HG02884 (cell line): ENCODE measurements at regions not wholly inside any gene's neighbourhood (a gene's known extent, or its start where the extent isn't known, plus 50 kb on each side); places are given as distances from the start of the nearest gene placed in this dataset.
"Not testable (repeated sequence)": the region's sequence is repeated elsewhere in the genome, so short reads cannot be mapped to it uniquely, and the experiment has no call there.

Experiments
- ATAC-seq: cut with Tn5 transposase; IDR thresholded peaks from one replicate; pipeline ENCODE4 v1.9.1; 2021; ENCODE audit warnings: mild to moderate bottlenecking, moderate library complexity; ENCODE audit not compliant: unreplicated experiment

- ATAC-seq = no peak
These were observed 165.8 kb downstream of the RPIA start for GRCh38 chr2:88857274-88857741.

DNA sequence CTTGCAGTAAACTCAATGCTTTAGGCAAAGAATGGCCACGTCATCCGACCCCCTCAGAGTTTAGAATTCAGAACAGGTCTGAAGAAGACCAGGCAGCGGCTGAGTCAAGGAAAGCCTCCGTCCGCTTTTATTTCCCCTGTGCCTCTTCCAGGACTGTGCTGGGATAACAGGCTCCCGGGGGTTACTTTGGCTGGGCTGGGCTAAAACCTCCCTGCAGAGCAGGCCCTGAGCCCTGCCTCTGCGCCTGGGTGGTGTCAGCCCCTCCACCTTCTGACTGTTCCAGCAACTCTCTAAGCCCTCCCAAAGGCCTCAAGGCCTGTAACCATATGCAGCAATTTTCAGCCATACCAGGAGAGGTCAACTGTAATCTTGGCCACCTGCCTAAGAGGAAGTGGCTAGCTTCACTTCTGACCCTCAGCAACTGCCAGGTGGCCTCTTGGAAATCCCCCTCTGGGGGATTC lies 166.5 kb downstream of the RPIA start:
- no peak for ATAC-seq

GRCh38 chr2:88859461-88859860 lies 168.0 kb downstream of the RPIA start:
- ATAC-seq = no peak

GRCh38 chr2:88860421-88861075 lies 169.1 kb downstream of the RPIA start:
- ATAC-seq = no peak

GRCh38 chr2:88865801-88866371 lies 174.4 kb downstream of the RPIA start:
- ATAC-seq = no peak

- no peak for ATAC-seq
These were observed 175.3 kb downstream of the RPIA start for GRCh38 chr2:88866756-88867155.

DNA sequence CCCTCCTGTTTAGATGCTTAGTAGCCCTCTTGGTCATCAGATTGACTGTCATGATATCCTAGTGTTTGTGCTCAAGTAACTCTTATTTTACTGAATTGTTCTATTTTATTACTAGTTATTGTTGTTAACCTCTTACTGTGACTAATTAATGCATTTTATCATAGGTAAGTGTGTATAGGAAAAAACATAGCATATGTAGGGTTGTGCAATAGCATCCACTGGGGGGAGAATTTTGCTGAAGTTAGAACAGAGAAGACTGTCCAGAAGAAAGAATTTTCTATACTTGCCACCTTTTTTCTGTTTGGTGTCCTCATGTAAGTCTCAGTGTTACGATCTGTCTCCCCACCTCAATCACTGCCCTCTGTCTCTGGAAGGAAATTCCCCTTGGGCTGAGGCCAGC lies 177.4 kb downstream of the RPIA start:
- no peak for ATAC-seq

DNA sequence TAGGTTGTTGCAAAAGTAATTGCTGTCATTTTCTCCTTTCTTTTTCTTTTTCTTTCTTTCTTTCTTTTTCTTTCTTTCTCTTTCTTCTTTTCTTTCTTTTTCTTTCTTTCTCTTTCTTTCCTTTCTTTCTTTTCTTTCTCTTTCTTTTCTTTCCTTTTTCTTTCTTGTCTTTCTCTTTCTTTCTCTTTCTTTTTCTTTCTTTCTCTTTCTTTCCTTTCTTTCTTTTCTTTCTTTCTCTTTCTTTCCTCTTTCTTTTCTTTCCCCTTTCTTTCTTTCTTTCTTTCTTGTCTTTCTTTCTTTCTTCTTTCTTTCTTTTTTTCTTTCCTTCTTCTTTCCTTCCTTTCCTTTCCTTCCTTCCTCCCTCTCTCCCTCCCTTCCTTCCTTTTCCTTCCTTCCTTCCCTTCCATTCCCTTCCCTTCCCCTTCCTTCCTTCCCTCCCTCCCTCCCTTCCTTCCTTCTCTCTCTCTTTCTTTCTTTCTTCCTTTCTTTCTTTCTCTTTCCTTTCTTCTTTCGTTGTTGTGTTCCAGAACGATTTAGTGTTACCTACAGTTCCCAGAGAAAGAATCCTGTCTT lies 178.9 kb downstream of the RPIA start:
- no peak for ATAC-seq

DNA sequence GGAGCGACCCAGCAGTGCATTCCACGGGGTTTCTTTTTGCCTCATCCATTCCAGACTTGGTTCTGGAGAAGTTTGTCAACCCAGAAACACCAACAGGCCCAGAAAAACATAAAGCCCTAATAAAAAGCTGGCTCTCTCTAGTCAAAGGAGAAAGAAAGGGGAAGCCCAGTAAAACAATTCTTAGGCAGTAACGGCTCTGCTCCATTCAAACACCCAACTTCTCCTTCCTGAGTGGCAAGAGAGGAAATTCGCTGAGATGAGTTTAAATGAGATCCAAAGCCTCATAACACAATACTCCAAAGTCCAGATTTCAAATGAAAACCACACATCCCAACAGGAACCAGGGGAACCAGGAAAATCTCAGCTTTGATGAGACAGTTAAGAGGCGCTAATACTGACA lies 179.9 kb downstream of the RPIA start:
- ATAC-seq = no peak

DNA sequence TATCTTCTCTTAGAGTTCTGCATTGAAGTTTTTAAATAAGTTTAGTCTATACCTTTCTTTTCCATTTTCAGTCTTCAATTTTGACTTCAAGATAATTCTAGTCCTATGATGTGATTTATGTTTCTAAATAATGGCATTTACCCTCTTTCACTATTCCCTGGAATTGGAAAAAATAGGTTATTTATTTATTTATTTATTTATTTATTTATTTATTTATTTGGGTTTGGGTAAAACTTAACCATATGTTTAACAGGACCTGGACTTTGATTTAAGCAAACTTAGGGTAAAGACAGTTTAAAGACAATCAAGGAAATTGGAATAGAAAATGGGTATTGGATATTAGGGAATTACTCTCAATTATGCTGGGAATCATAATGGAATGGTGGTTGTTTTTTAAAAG lies 182.1 kb downstream of the RPIA start:
- no peak for ATAC-seq

- ATAC-seq = no peak
These were observed 182.7 kb downstream of the RPIA start for GRCh38 chr2:88874063-88874657.

- ATAC-seq = no peak
These were observed 184.3 kb downstream of the RPIA start for GRCh38 chr2:88875736-88876135.

DNA sequence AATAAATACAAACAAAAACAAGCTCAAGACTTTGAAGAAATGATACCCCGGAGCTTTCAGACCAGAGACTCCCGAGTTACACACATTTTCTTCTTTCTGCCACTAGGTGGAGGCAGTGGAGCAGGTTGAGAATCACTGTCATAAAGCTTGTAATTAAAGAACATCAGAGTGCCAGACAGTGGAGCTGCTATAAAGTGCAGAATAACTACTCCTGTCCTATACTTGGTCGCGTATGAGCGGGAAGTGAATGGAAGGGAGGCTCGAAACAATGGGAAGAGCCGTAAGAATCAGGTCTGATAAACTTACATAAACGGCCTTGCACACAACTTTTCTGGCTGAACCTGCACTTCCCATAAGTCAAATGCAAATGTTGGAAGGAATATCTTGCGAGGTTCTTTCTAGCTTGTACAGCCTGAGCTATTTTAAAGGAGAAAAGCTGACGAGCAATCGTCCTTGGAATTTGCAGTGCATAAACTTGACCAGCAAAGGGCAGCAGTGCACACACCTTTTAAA lies 189.0 kb downstream of the RPIA start:
- no peak for ATAC-seq

- ATAC-seq = no peak
These were observed 193.8 kb downstream of the RPIA start for GRCh38 chr2:88885275-88885674.

GRCh38 chr2:88885679-88886416 lies 194.4 kb downstream of the RPIA start:
- ATAC-seq = no peak

- not testable (repeated sequence) for ATAC-seq
These were observed 196.0 kb downstream of the RPIA start for GRCh38 chr2:88887466-88887865.

GRCh38 chr2:88892207-88892606 lies 200.7 kb downstream of the RPIA start:
- no peak for ATAC-seq

DNA sequence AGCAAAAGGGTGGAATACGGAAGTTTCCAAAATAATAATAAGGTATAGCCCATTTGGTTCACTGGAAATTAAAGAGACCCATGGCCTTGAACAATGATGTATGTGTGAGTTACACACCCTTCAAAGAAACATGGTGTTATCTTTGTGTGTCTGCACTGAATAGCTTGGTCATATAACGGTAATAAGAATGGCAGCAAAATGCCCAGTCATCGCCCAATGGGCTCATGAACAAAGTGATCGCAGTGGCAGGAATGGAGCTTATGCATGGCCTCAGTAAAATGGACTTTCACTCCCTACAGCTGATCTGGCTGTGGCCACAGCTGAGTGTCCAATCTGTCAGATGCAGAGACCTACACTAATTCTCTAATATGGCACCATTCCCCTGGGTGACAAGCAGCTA lies 201.3 kb downstream of the RPIA start:
- ATAC-seq = no peak

GRCh38 chr2:88896971-88897370 lies 205.5 kb downstream of the RPIA start:
- ATAC-seq = no peak

DNA sequence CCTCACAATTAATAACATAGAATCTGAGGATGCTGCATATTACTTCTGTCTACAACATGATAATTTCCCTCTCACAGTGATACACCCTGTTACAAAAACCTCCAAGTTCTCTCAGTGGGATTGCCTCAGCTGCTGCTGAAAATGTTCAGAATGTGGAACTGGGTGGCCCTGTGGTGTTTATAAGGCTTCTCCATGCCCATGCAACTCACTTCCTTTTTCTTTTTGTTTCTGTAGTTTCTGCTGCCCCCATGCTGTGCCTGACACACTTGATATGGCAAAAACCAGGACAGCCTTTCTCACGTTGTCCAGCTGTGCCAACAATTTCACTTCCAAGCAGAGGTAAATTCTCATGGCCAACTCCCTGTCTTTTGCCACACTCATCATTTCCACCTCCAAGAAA lies 206.2 kb downstream of the RPIA start:
- no peak for ATAC-seq

GRCh38 chr2:88903749-88904353 lies 212.4 kb downstream of the RPIA start:
- no peak for ATAC-seq
